ENCODE measurements at regions not wholly inside any gene's neighbourhood (a gene's known extent, or its start where the extent isn't known, plus 50 kb on each side); places are given as distances from the start of the nearest gene placed in this dataset.

DNA sequence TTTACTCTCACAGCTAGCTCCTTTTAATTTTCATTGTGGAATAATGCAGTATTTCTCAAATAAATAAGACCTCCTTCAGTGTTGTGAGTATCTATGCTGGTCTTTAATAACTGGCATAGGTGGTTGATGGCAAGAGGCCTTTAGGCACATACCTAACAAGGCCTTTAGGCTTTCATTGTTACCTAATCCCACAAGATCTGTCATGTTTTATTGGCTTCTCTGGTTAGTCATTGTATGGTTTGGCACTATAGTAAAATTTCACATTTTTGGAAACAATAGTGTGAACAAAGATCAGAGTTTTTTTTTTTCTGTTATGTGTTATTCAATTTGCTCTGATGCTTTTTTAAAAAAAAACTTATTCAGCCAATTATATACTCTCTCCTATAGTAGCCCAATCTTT lies 89.8 kb upstream of the NEUROD1 start:
- DNase-seq (ENCODE audit: low spot score) = no peak

- no peak for DNase-seq (ENCODE audit: low spot score)
These were observed 91.0 kb upstream of the NEUROD1 start for GRCh38 chr2:181771356-181771755.

DNA sequence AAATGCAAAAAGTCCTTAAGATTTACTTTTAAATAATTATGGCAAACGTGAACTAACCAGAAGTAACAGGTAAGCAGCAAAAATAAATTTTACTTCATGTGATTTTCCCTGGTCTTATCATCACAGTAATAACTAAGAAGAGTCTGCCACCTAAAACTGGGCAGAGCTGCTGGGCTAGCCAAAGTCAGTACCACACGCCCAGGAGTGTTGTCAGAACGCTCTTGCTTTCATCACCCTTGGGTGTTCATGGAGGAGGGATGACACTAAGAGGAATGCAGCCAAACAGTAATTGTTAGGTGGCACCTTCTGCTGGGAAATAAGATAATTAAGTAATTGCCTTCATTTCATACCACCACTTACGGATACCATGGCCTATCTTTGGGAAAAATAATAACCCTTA lies 92.0 kb upstream of the NEUROD1 start:
- no peak for DNase-seq (ENCODE audit: low spot score)

- no peak for DNase-seq (ENCODE audit: low spot score)
These were observed 92.5 kb upstream of the NEUROD1 start for GRCh38 chr2:181772777-181773176.

DNA sequence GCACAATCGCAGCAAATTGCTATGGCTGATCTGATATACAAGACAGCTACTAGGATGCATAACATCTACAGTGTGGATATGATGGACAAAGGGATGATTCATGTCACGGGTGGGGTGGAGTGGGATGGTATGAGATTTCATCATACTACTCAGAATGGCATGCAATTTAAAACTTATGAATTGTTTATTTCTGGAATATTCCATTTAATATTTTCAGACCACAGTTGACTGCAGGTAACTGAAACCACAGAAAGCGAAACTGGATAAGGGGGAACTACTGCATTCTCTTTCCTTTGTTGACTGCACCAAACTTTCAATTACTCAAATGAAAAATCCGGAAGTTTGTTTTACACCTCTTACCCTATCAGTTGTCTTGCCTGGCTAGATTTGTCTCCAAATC lies 94.4 kb upstream of the NEUROD1 start:
- DNase-seq (ENCODE audit: low spot score) = no peak

- DNase-seq (ENCODE audit: low spot score) = no peak
These were observed 96.0 kb upstream of the NEUROD1 start for GRCh38 chr2:181776336-181776735.

DNA sequence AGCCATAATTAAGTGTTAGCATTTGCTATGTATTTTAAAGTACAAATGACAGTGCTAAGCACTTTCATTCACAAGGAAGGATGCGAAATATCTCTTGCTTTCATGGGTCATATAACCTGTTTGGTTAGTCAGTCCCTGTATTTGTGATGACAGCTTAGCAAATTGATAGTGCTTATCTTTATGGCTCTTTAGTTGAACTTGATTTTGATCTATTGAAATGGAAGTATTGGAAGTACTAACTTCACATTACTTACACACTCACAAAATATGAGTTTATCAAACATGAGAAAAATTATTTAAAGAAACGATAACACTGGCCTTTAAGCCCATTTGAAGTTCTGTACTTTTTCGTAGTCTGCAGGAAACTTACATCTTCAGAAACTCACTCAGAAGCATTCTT lies 97.4 kb upstream of the NEUROD1 start:
- DNase-seq (ENCODE audit: low spot score) = no peak

DNA sequence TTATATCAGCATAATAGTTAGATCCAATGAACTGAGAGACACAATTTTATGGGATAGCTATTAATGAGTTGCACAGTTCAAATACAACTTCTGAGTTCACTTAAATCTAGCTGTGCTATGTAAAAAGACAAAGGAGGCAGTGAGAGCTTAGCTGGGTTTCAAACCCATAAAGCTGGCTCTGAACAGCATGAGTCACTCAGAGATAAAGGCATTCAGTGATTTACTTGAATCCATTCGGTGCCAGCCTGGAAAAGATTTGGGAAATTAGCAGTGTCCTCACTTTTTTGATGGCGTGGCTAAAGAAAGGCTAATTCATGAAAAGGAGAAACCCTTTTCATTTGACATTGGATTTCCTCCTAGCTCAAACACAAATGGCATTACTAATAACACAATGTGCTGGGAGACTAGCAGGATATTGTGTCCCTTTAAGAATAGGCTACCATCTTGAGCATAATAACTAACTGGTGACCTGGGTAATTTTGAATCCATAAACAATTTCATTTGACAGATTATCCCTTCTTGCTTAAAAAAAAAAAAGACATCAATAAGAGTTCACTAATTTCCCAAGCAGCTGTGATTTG lies 98.4 kb upstream of the NEUROD1 start:
- DNase-seq (ENCODE audit: low spot score) = no peak

DNA sequence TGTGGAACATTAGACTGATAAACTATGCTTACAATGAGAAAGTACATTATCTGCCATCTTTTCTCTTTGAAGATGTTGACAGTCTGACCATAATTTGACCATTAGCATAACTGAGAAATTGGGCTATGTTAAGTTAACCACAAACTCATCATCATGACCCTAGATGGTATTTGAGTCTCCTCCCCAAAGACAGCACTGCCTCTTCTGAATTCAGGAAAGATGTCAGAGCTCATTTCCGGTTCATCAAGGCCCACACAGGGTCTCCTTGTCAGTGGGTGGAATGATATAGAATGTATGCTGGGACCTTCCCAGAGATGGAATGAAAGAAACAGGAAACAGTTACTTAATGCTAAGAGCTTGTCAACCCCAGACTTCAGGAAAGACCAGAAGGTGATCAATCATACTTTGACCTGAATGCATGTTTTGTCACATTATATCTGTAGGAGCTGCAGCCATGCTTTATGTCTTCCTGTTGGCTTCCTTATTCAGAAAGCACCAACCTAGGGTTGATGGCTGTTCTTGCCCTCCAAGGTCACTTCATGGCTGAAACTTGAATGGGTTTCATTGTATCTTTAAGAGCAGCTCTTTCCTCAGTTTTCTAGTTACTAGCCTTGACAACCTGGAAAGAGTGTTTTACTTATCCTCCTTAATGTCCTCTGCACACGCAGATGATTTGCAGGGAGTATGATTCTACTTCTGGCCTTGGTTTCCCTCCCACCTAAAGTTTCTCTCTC lies 99.1 kb upstream of the NEUROD1 start:
- no peak for DNase-seq (ENCODE audit: low spot score)

DNA sequence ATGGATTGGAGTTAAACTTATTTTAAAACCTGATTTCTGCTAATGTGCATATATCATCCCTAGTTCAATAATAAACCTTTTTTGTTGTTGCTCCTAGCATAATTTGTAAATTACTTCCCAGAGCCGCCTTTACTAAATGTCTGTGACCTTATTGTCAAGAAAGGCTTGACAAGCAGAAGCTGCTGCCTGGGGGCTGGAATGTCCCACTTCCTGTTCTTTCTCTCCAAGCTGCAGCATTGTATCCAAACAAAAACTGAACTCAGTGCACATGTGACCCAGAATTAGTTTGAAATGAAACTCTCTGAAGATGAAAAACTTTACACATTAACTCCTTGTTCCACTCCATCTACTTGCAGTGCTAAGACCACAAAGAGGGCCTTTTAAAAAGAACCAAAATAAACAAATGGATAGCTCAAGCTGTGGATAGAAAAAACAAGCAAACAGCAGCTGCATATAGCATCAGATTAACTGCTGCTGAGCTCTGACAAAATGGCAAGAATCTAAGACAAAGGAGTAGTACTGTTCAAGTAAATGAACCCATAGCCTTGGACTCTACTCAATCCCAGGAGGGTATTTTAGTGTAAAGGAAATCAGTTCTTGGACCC lies 99.8 kb upstream of the NEUROD1 start:
- no peak for DNase-seq (ENCODE audit: low spot score)

GRCh38 chr2:181780657-181781056 lies 100.3 kb upstream of the NEUROD1 start:
- no peak for DNase-seq (ENCODE audit: low spot score)

DNA sequence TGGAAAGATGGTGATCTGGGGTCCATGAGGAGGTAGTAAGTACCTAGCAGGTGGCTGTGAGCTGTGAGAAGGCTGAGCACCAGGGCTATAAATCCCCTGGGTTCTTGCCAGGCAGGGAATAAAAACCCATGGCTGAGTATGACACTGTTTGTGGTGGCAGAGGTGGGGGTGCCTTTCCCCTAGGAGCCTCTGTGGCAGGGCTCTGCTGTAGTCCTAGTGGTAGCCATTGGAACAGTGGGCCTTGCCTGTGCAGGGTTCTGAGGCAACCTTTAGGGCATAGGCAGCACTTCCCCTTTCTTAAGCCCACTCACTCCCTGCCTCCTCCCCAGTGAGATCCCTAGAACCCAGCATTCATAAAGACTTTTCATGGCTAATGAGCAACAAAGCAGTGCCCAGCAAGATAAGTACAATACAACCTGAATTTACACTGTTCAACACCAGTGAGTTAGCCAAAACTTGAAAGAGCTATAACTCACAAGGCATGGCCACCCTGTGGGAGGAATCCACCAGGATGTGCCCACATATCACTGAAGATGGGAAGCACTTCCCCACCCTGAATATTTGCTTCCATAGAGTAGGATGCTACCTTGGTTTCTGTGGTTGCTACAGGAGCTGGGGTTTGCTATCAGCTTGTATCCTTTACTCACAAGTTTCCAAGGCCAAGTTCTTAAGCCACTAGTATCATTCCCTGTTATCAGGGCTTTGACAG lies 100.9 kb upstream of the NEUROD1 start:
- DNase-seq (ENCODE audit: low spot score) = no peak

DNA sequence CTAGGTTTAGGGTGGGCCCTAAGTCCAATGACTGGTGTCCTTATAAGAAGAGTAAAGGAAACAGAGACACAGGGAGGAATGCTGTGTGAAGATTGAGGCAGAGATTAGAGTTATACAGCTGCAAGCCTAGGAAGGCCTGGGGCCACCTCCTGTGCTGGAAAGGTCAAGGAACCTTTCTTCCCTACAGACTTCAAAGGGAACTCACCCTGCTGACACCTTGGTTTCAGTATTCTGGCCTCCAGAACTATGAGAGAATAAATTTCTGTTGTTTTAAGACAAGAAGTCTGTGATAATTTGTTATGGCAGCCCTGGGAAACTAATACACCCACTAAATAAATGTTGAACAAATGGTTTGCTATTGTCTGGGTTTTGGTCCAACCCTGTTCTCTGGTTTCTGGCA lies 102.3 kb upstream of the NEUROD1 start:
- DNase-seq (ENCODE audit: low spot score) = no peak

DNA sequence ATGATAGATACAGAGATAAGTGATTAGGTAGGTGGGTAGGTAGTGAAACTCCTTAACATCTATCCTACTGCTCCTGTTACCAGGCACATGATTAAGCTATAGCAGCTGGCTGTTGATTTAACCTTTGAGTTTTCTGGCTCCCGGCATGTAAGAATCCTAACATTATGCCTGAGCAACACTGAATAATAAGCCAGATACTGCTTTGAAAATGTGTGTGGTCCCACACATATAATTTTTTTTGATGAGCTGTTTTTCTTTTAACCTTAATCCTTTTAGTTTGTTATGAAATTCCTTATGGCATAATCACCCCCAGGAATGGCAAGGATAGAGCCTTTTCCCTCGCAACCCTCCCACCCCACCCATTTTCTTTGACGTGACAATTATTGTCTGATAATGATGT lies 104.2 kb upstream of the NEUROD1 start:
- DNase-seq (ENCODE audit: low spot score) = no peak

DNA sequence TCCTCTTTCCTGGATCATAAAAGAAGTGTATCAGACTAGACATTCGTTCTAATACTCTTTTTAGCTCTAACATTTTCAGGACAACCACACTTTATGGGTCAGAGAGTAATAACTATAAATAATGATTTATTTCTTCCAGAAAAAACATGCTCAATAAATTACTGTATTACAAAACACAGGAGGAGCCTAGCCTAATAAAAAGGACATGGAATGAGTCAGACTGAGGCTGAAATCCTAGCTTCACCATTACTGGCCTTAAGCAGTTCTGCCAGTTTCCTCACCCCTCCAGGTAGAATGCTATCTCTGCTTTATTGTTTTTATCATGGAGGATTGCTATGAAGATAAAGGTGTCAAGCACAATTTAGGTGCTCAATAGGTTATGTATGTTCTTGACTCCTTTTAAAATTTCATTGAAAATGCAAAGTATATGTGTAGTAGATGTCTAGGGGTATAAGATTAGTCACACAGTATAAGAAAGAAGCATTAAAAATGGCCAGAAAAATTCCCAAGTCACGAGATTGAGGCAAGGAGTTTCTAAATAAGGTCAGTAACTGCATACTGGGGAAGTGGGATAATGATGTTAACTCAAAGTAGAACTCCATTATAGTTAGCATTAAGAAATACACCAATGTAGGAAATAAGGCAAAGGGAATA lies 105.5 kb upstream of the NEUROD1 start:
- no peak for DNase-seq (ENCODE audit: low spot score)

- DNase-seq (ENCODE audit: low spot score) = no peak
These were observed 104.9 kb upstream of the ITPRID2 start for GRCh38 chr2:181786371-181787228.

- no peak for DNase-seq (ENCODE audit: low spot score)
These were observed 104.1 kb upstream of the ITPRID2 start for GRCh38 chr2:181787310-181788048.

DNA sequence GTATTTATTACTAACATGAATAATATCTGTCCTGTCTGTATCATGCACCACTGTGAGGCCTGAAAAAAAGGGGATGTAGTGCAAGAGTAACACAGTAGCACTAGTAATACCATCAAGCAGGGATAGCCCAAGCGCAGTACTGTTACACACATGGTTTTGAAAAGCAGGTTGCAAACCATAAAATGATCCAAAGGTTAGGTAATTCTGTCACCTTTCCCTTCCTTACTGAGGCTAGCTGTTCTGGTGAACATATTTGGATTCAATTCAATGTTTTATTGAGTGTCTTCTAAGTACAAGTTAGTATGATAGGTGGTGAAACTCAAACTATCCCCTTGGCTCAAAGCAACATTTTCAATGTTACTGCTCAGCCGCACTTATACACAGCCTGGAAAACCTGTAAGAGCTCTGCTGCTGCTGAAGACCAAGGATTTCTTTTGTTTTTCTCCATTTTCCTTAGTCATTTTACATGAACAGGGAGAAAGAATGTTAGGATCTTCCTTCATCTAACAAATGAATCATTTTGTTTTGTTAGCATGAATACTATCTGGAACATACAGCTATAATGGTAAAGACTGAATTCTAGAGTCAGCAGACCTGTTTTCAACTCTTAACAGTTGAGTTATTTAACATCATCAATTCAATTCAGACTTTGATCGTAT lies 102.5 kb upstream of the ITPRID2 start:
- DNase-seq (ENCODE audit: low spot score) = no peak

GRCh38 chr2:181789827-181790448 lies 101.6 kb upstream of the ITPRID2 start:
- no peak for DNase-seq (ENCODE audit: low spot score)

Measured in activated CD4-positive, alpha-beta T cell treated with anti-CD3 and anti-CD28 coated beads, Interleukin-2, Interleukin-4, amounts not matched to agents 100 ng/mL and 50 ng/mL, durations not matched to agents 16 hours and 8 hours (primary cell).